Peyer's patch (tissue), 4 donors: ENCODE measurements at regions not wholly inside any gene's neighbourhood (a gene's known extent, or its start where the extent isn't known, plus 50 kb on each side); places are given as distances from the start of the nearest gene placed in this dataset.

Experiments
- DNase-seq, 3 donors: peaks; one replicate each; pipeline ENCODE4 v3.0.0-alpha.2; 2017 to 2019
- H3K27ac ChIP-seq, 4 donors: fragments of 200-600 bp; sonication (generic); one replicate each; pipeline ENCODE4 v1.5.1; 2016 to 2019
- H3K27me3 ChIP-seq, 2 donors: fragments of 200-600 bp; sonication (generic); one replicate each; pipeline ENCODE4 v1.5.1; 2019
- H3K36me3 ChIP-seq, 3 donors: fragments of 200-600 bp; sonication (generic); one replicate each; pipeline ENCODE4 v1.5.1; 2016 to 2019
- H3K4me1 ChIP-seq, 4 donors: fragments of 200-600 bp; sonication (generic); one replicate each; pipeline ENCODE4 v1.5.1; 2016 to 2019
- H3K4me3 ChIP-seq, 4 donors: fragments of 200-600 bp; sonication (generic); 1 replicate in 3 of 4; 2 replicates in 1 of 4; pipeline ENCODE4 v1.5.1; 2016 to 2019; ENCODE audit warnings: mild to moderate bottlenecking in 1 of 4
- H3K9me3 ChIP-seq, 4 donors: fragments of 200-600 bp; sonication (generic); one replicate each; pipeline ENCODE4 v1.5.1; 2016 to 2019; ENCODE audit warnings: mild to moderate bottlenecking in 1 of 4
- POLR2A ChIP-seq, 2 donors: fragments of 450-650 bp; IDR thresholded peaks; one replicate each; pipeline ENCODE4 v1.5.1; 2017; ENCODE audit warnings: antibody characterized with exemption in 2 of 2, mild to moderate bottlenecking in 2 of 2, moderate library complexity in 2 of 2
- TF ChIP-seq, protein P1 (sequence below), 6 experiments: fragments of 450-650 bp in 4 of 6; fragments of 200-600 bp in 2 of 6; sonication (generic) in 1 of 6; IDR thresholded peaks; one replicate each; pipeline ENCODE4 v1.5.1; 2017 to 2019; ENCODE audit warnings: antibody characterized with exemption in 6 of 6, mild to moderate bottlenecking in 3 of 6, moderate library complexity in 1 of 6

DNA sequence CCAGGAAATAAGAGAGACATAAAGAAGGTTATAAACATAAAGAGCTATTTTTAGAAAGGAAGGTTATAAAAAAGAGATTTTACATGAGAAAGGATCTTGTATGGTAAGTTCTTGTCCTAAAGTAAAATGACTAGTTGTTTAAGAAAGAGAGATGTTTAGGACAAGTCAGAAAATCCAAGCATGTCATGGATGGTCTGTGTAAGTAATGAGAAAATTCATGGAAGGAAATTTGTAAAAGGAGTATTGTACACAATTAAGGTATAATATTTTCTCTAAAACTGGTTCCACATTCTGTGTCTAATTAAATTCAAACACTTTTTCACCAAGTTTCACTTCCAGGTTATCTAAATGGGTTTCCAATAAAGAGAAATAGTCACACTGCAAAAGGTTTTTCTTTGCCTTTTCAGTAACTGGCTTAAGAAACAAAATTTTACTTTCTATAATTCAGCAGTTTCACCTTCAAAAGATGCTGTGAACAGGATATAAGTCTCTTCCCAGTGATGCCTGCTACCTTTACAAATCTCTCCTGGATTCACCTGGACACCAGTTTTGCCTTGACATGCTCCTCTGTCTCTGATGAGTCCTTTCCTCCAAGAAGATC is 455.7 kb downstream of the ZIC1 start:
- no peak for DNase-seq
- TF ChIP-seq POLR2A (IDR thresholded peaks at IDR 0.05): no peak
- TF ChIP-seq, protein P1, sequence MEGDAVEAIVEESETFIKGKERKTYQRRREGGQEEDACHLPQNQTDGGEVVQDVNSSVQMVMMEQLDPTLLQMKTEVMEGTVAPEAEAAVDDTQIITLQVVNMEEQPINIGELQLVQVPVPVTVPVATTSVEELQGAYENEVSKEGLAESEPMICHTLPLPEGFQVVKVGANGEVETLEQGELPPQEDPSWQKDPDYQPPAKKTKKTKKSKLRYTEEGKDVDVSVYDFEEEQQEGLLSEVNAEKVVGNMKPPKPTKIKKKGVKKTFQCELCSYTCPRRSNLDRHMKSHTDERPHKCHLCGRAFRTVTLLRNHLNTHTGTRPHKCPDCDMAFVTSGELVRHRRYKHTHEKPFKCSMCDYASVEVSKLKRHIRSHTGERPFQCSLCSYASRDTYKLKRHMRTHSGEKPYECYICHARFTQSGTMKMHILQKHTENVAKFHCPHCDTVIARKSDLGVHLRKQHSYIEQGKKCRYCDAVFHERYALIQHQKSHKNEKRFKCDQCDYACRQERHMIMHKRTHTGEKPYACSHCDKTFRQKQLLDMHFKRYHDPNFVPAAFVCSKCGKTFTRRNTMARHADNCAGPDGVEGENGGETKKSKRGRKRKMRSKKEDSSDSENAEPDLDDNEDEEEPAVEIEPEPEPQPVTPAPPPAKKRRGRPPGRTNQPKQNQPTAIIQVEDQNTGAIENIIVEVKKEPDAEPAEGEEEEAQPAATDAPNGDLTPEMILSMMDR (IDR thresholded peaks at IDR 0.05): no peak
- no peaks in the 10 kb centered on the region for H3K36me3 ChIP-seq
- no peaks in the 10 kb centered on the region for H3K4me1 ChIP-seq
- H3K27ac ChIP-seq: no peak overlapping the region
- peaks cover 0 to 5% (median 0%) of the 10 kb centered on the region in 4 donors for H3K9me3 ChIP-seq
- no peaks in the 10 kb centered on the region for H3K27me3 ChIP-seq
- H3K4me3 ChIP-seq: no peak overlapping the region

DNA sequence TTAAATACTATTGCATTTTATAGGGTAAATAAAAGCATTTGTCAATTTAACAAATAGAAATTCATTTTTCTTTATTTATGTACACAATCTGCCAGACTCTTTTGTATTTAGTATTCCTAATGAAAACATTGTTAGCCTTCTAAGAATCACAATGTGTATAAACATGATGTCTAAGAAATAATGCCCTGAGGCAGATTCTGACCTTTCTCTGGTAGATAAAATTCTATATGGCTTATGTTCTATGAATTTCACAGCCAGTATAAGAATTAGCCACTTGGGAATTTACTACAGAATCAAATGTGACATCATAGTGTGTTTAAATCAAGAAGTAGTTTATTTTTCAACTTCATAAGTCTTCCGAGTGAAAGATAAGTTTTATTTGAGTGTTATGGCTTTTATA is 457.4 kb downstream of the ZIC1 start:
- H3K4me1 ChIP-seq: no peaks in the 10 kb centered on the region
- no peaks in the 10 kb centered on the region for H3K36me3 ChIP-seq
- no peaks in the 10 kb centered on the region for H3K27me3 ChIP-seq
- TF ChIP-seq, protein P1 (IDR thresholded peaks at IDR 0.05): no peak
- H3K27ac ChIP-seq: no peak overlapping the region
- no peak overlapping the region for H3K4me3 ChIP-seq
- DNase-seq: no peak
- H3K9me3 ChIP-seq: peaks cover 0 to 5% (median 0%) of the 10 kb centered on the region in 4 donors

DNA sequence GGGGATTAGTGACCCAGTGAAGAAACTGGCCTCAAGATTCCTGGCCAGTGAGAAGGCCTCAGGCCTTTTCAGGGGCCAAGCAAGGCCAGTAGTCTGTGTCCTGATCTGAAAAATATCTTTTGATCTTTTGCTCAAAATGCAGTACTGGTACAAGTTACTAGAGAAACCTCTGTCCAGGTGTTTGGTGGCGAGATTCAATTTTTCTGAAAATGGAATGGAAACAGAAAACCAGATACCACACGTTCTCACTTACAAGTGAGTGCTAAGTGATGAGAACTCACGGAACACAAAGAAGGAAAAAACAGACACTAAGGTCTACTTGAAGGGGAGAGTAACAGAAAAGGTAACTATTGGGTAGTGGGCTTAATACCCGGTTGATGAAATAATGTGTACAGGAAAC is 463.4 kb downstream of the ZIC1 start:
- Histone ChIP-seq H3K4me3 (no peak overlapping the region), H3K9me3 (no peaks in the 10 kb centered on the region), H3K36me3 (no peaks in the 10 kb centered on the region), H3K4me1 (no peaks in the 10 kb centered on the region), H3K27me3 (no peaks in the 10 kb centered on the region), H3K27ac (no peak overlapping the region)
- TF ChIP-seq, protein P1 (IDR thresholded peaks at IDR 0.05): no peak
- no peak for DNase-seq

GRCh38 chr3:147875498-147875897 is 466.3 kb downstream of the ZIC1 start:
- H3K27ac ChIP-seq: no peak overlapping the region
- H3K4me3 ChIP-seq: no peak overlapping the region
- TF ChIP-seq, protein P1 (IDR thresholded peaks at IDR 0.05): no peak
- no peak for TF ChIP-seq POLR2A (IDR thresholded peaks at IDR 0.05)
- no peak for DNase-seq
- no peaks in the 10 kb centered on the region for H3K9me3 ChIP-seq
- H3K4me1 ChIP-seq: no peaks in the 10 kb centered on the region
- no peaks in the 10 kb centered on the region for H3K27me3 ChIP-seq
- no peaks in the 10 kb centered on the region for H3K36me3 ChIP-seq

DNA sequence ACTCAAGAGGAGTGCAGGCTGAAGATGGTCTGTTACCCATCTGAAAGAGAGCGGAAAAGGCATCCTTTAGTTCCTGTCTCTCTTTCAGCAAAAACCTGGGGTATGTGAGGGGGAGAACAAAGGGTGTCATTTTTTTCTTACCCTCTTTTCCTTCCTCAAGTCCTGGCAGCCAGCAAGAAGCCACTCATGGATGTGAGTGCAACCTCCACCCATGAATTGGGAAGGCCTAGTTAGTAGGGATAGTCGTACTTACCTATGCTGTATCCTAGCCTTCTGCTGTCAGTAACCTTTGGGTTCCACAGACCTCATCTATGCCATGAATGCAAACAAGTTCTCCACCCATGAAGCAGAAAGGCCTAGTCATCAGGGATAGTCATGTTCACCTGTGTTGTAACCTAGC is 472.8 kb downstream of the ZIC1 start:
- TF ChIP-seq, protein P1 (IDR thresholded peaks at IDR 0.05): no peak
- no peak for TF ChIP-seq POLR2A (IDR thresholded peaks at IDR 0.05)
- no peaks in the 10 kb centered on the region for H3K27me3 ChIP-seq
- no peaks in the 10 kb centered on the region for H3K4me1 ChIP-seq
- H3K4me3 ChIP-seq: no peak overlapping the region
- H3K9me3 ChIP-seq: peaks cover 0 to 8% (median 0%) of the 10 kb centered on the region in 4 donors
- no peak for DNase-seq
- no peak overlapping the region for H3K27ac ChIP-seq
- H3K36me3 ChIP-seq: no peaks in the 10 kb centered on the region

DNA sequence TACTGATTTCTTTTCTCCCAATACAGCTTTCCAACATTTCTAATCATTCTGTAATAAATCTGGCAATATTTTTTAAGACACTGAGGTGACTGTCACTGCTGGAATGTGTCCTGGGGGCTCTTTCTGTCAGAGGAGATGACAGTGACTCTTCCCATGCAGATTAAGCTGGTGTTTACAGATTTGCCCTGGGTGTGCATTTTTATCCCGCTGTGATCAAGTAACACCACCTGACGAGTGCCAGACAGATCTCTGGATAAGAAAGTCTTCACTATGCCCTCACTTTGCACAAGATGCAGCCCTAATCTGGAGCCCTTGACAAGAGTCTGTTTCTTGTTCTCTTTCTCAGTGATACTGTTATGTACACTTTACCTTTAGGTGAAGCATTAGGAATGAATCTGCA is 477.7 kb downstream of the ZIC1 start:
- Histone ChIP-seq H3K9me3 (peaks cover 0 to 4% (median 0%) of the 10 kb centered on the region in 4 donors), H3K27me3 (no peaks in the 10 kb centered on the region), H3K4me3 (no peak overlapping the region), H3K27ac (no peak overlapping the region), H3K36me3 (no peaks in the 10 kb centered on the region), H3K4me1 (no peaks in the 10 kb centered on the region)
- no peak for TF ChIP-seq POLR2A (IDR thresholded peaks at IDR 0.05)
- TF ChIP-seq, protein P1 (IDR thresholded peaks at IDR 0.05): no peak
- DNase-seq: no peak
